HG02610 (cell line): ENCODE measurements at regions not wholly inside any gene's neighbourhood (a gene's known extent, or its start where the extent isn't known, plus 50 kb on each side); places are given as distances from the start of the nearest gene placed in this dataset.
"Not testable (repeated sequence)": the region's sequence is repeated elsewhere in the genome, so short reads cannot be mapped to it uniquely, and the experiment has no call there.

Experiments
- ATAC-seq: cut with Tn5 transposase; IDR thresholded peaks from one replicate; pipeline ENCODE4 v1.9.1; 2021; ENCODE audit warnings: mild to moderate bottlenecking, moderate library complexity; ENCODE audit not compliant: unreplicated experiment

GRCh38 chrY:7810359-7810758 is 898.8 kb upstream of the AMELY start:
- ATAC-seq: no peak

GRCh38 chrY:7807516-7807870 is 895.9 kb upstream of the AMELY start:
- ATAC-seq: no peak

GRCh38 chrY:7806592-7807515 is 895.3 kb upstream of the AMELY start:
- no peak for ATAC-seq

- ATAC-seq: no peak
Measured at GRCh38 chrY:7805624-7806023, 894.1 kb upstream of the AMELY start.

- ATAC-seq: no peak
Measured at GRCh38 chrY:7803737-7804136, 892.2 kb upstream of the AMELY start.

- ATAC-seq: no peak
Measured at GRCh38 chrY:7796128-7796527, 884.6 kb upstream of the AMELY start.

GRCh38 chrY:7794441-7794840 is 882.9 kb upstream of the AMELY start:
- no peak for ATAC-seq

- ATAC-seq: no peak
Measured at GRCh38 chrY:7793989-7794388, 882.4 kb upstream of the AMELY start.

- no peak for ATAC-seq
Measured at GRCh38 chrY:7792431-7792830, 880.9 kb upstream of the AMELY start.

- ATAC-seq: no peak
Measured at GRCh38 chrY:7781501-7781900, 869.9 kb upstream of the AMELY start.

- ATAC-seq: not testable (repeated sequence)
Measured at GRCh38 chrY:7775436-7775835, 863.9 kb upstream of the AMELY start.

GRCh38 chrY:7771771-7772170 is 860.2 kb upstream of the AMELY start:
- no peak for ATAC-seq

GRCh38 chrY:7769790-7770375 is 858.3 kb upstream of the AMELY start:
- no peak for ATAC-seq

- ATAC-seq: no peak
Measured at GRCh38 chrY:7768901-7769300, 857.3 kb upstream of the AMELY start.

GRCh38 chrY:7753711-7754110 is 842.2 kb upstream of the AMELY start:
- no peak for ATAC-seq

- no peak for ATAC-seq
Measured at GRCh38 chrY:7746781-7747180, 835.2 kb upstream of the AMELY start.

- no peak for ATAC-seq
Measured at GRCh38 chrY:7745581-7745901, 834.0 kb upstream of the AMELY start.

GRCh38 chrY:7744691-7745580 is 833.4 kb upstream of the AMELY start:
- ATAC-seq: no peak

GRCh38 chrY:7736847-7737365 is 825.4 kb upstream of the AMELY start:
- no peak for ATAC-seq

GRCh38 chrY:7731651-7732050 is 820.1 kb upstream of the AMELY start:
- ATAC-seq: no peak

GRCh38 chrY:7730664-7731063 is 819.1 kb upstream of the AMELY start:
- ATAC-seq: no peak
